SK-MEL-5 (cell line): ENCODE measurements at regions not wholly inside any gene's neighbourhood (a gene's known extent, or its start where the extent isn't known, plus 50 kb on each side); places are given as distances from the start of the nearest gene placed in this dataset.
A peak's percentile ranks its signal among the peaks of the same experiment; 100 is the strongest.
"Not testable (repeated sequence)": the region's sequence is repeated elsewhere in the genome, so short reads cannot be mapped to it uniquely, and the experiment has no call there.

Source experiments
- DNase-seq: peaks from one replicate; pipeline ENCODE4 v3.0.0-alpha.2; 2016; ENCODE audit warnings: low read depth, low spot score
- in situ Hi-C: cut with HindIII; loops from 2 replicates; pipeline ENCODE4 v1.10.0; 2016; ENCODE audit warnings: low sequenced_read_pairs, high pct_unique_total_duplicates, low pct_unique_long_range_greater_than_20kb

DNA sequence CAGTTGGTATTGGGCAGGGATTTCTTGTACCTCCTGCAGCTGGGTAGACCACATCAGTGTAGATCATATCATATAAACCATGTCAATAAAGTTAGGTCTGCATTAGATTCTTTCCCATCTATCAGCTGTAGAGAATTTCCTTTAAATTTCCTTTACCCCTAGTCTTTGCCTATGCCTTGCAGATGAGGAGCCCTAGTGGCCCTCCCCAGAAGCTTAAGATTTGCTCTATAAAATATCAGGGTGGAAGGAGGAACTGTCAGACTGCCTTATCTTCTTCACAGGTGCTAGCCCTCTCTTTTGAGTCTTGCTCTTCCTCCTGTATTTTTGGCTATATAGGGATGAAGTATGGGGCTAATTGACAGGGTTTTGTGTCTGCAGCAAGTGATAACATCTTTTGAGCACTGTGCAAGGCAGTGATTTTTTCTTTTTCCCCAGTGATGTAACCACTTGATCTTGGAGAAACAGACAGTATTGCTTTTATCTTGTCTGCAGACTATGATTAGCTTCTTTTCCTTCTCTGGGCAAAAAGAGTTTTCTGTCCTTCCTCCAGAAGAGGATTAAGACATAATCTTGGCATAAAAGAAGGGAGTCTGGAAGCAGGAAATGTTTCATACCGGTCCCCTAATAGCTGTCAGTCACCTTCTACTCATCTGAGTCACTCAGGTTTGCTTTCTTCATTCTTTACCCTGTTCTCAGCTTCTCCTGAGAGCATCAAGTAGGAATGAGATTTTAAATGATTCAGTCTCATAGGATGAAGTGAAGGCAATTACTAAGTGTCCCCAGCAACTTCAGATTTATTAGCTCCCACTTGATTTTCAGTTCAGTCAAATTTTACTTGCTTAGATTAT is 286.4 kb downstream of the CDH19 start:
- in situ Hi-C loops = no loop called here
- DNase-seq = no peak

DNA sequence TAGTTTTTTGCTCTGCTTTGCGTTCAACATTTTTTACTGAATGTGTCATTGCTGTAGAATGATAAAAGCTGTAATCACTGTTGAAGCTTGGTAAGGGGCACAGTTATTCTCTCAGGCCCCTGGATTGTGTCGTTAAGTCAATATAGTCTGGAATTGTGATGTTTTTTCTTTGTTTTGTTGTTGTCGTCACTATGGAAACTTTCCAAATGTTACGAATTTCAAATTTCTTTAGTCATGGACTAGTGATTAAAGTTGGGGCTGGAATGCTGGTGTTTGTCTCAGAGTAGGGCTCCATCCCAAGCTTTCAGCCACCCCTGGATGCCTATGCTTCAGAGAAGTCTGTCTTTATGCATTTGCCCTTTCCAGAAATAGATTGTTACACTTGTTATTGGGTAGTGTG is 287.2 kb downstream of the CDH19 start:
- DNase-seq = no peak
- in situ Hi-C loops = no loop called here

DNA sequence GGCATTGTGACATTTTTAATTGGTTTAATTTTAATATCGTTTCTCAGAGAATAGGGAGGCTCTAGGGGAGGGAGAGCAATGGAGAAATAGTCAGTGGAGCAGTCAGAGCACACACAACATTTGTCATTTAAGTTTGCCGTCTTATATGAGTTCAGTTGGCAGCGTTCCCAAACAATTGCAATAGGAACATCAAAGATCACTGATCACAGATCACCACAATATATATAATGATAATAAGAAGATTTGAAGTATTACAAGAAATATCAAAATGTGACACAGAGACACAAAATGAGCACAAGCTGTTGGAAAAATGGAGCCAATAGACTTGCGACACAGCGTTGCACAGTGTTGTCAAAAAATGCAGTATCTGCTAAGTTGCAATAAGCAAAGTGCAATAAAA is 303.7 kb downstream of the CDH19 start:
- DNase-seq = no peak
- in situ Hi-C loops = no loop called here

DNA sequence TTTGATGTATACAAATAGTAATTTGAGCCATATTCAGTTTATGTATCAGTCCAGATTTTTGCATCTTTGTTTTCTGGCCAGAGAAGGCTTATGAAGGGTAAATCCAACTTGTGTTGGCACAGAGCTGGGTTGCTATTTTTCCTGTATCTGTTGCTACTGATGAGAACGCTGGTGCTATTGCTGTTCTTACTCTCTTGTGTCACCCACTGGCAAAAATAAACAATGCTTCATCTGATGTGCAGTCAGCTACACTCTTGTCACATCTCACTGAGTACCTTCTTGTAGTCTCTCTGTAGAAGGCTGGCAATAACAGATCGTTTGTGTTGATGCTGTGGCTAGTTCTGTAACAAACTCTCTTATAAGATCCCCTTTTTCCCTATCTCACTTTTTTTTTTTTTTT is 323.4 kb downstream of the CDH19 start:
- no peak for DNase-seq
- in situ Hi-C loops = no loop called here

DNA sequence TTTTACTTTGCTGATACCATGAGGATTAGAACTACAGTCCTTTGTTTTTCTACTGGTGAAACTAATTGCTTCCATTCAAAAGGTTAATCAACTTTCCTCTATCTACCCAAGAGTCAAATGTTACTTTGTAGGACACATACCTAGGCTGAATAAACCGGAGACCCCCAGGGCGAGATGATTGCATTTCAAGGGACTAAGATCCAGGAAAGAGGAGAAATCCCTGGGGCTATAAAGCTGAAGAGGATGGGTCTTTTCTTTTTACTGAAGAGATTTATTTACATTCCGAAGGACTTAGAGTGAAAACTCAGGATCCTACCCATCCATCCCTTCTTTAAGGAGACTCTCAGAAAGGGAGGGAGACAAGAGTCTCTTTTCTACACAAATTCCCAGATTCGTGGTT is 331.9 kb downstream of the CDH19 start:
- no peak for DNase-seq
- in situ Hi-C loops = no loop called here

DNA sequence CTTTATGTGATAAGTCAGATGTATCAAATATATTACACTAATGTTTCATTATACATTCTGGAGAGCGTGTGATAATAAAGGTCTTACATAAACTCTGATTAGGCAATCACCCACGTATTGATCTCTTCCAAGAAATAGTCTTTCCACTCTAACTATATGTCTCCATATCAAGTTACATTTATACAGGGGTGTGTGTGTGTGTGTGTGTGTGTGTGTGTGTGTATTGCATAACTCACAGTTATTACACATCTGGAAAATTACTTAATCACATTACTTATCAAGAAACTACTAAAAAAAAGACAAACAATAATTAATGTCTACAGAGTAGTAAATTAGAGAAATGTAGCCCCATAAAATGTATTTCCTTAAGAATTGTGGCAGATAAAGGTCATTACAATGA is 339.8 kb downstream of the CDH19 start:
- DNase-seq = no peak
- in situ Hi-C loops = no loop called here

DNA sequence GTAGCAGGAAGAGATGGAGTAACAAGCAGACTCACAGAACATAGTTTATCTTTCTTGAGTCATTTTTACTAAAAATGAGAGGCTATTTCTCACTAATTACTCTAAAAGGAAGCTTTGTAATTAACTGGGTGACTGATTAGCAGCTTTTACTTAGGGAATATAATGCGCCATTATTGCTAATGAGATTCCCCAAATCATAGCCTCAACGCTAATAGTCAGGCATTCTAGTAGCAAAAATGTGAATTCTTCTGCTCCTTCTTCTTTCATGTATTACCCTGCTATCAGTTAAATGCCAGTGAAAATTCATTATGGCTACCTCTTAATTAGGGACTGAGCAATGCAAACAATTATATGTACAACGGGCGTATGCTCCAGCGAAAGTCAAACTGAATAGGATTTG is 349.8 kb downstream of the CDH19 start:
- DNase-seq = no peak
- in situ Hi-C loops = no loop called here

DNA sequence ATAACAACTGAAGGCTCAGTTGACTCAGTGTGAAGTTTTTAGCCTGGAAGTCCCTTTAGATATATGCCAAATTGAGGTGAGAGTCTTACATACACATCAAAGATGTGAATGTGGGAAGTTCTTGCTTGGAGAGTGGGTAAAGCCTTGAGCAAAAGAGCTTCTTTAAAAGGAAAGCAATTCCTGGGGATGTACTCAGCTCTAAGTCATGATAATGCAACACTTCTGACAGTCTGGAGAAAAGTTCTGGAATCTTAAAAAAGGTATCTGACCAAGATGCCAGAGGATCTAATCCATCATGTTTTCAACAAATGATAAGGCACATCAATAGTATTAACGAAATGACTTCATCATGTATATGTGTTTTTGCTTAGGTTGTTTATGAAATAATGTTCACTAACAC is 351.2 kb downstream of the CDH19 start:
- in situ Hi-C loops = no loop called here
- no peak for DNase-seq

DNA sequence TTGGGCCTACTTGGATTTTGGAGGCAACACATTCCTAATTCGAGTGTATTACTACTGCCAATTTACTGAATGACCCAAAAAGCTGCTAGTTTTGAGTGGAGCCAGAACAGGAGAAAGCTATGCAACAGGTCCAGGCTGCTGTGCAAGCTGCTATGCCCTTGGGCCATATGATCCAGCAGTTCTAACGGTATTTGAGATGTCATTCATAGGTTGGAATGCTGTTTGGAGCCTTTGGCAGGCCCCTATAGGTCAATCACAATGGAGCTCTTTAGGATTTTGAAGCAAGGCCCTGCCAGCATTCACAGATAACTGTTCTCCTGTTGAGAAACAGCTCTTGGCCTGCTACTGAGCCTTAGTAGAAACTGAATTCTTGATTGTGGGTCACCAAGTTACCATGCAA is 368.7 kb downstream of the CDH19 start:
- DNase-seq = peak; percentile 28
- in situ Hi-C loops = no loop called here

DNA sequence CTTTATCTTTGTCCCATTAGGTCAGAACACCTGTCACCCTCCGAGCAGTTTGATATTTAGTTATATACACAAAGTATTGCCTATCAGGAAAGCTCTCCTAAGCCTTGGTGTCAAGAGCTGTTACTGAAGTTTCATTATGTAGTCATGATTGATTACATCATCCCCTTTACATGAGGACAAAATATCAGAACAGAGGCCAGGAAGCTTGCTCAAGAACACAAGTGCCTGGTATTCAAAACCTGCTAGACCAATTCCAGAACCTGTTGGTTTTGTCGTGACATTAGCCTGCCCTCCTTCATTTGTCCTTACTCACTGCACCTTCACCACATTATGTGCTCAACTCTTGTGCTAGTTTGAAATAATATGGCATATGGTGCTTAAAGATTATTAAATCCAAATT is 377.1 kb downstream of the CDH19 start:
- no peak for DNase-seq
- in situ Hi-C loops = no loop called here

DNA sequence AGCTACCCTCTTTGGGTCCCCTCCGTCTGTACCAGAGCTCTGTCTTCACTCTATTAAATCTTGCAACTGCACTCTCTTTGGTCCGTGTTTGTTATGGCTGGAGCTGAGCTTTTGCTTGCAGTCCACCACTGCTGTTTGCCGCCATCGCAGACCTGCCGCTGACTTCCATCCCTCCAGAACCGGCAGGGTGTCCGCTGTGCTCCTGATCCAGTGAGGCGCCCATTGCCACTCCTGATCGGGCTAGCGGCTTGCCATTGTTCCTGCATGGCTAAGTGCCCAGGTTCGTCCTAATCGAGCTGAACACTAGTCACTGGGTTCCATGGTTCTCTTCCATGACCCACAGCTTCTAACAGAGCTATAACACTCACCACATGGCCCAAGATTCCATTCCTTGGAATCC is 380.6 kb downstream of the CDH19 start:
- not testable (repeated sequence) for DNase-seq

DNA sequence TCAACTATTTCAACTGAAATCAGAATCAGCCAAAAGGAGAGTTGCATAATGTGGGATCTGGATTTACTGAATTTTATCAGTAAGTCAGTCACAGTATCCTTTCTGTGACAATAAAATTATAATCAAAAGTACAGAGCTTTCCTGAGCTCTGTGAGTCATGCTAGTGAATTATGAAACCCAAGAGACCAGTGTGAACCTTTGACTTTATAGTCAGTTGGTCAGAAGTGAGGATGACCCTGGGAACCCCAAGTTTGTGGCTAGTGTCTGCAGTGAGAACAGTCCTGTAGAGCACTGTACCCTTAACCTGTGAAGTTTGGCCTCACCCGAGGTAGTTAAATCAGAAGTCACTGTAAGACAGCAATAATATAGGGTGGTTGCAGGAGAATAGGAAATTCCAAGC is 381.7 kb downstream of the CDH19 start:
- in situ Hi-C loops = no loop called here
- no peak for DNase-seq

More for the DNA sequence above, 380.6 kb downstream of the CDH19 start:
- in situ Hi-C loops = not testable (repeated sequence)

DNA sequence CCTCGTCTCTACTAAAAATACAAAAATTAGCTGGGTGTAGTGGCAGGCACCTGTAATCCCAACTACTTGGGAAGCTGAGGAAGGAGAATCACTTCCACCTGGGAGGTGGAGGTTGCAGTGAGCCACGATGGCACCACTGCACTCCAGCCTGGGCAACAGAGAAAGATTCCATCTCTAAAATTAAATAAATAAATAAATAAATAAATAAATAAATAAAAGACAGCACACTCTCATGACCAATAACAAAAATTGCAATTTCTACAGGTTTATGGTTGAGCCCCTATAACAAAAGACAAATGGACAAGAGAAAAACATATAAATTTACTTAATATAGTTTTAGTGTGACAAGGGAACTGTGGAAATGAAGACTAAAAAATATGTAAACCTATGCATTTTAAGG is 384.1 kb downstream of the CDH19 start:
- no peak for DNase-seq
- in situ Hi-C loops = no loop called here

DNA sequence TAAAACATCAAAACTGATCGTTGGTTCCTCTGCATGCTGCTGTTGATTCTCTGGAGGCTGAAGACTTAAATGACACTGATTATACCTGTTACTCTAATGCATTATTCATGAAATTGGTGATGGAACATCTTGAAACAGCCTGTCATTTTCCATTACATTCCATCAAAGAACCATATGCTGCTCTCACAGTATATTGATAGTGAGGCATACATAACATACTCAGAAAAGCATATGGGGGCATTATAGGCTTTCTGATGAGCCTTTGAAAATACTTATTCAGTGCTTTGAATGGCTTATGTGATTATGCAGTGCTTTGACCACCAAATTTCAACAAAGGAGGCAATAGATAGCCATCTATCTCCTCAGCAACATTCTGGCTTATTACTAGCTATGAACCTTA is 392.1 kb downstream of the CDH19 start:
- in situ Hi-C loops = no loop called here
- DNase-seq = no peak

DNA sequence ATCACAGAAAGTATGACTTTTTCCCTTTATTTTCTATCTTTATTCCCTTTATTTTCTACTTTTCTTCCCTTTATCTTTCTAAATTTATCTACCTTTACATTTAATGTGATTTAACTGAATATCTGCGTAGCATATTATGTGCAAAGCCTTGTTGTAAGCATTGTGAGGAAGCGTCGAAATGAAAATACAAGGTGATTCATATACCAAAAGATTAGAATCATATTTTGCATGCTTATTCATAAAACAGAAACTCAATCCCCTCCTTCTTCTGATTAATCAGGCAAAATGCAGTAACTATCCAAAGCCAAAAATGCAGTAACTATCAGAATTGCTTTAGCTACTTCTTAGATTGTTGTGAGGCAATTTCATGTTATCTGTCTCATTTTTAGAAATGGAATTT is 393.0 kb downstream of the CDH19 start:
- in situ Hi-C loops = no loop called here
- no peak for DNase-seq

DNA sequence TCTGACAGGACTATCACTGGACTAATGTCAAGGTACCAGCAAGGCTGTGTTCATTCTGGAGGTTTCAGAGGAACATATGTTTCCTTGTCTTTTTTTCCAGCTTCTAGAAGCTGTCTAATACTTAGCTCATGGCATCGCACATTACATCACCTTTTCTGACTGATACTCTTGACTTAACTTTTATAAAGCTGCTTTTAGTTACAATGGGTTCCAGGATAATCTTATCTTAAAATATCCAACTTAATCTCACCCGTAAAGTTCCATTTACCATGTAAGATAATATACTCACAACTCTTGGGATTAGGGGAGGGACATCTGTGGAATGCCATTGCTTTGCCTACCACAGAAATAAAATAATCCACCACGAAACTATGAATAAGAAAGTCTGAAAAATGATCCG is 394.2 kb downstream of the CDH19 start:
- DNase-seq = no peak
- in situ Hi-C loops = no loop called here

DNA sequence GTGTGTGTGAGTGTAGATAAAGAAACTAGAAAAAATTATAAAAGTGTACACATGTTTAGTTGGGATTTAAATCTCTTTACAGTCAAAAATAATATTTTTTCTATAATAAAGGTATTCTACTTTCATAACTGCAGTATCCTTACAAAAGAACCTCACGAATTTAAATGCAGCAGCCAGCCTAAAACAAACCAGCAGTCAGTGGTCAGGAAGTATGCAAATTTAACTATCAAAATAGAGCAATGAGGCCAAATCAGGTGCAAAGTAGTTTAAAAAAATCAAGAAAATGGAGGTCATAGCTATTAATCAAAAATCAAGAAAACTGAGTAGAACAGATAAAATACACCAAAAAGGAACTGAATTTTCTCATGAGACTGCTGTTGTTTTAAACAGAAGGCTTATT is 407.1 kb downstream of the CDH19 start:
- DNase-seq = no peak
- in situ Hi-C loops = no loop called here

DNA sequence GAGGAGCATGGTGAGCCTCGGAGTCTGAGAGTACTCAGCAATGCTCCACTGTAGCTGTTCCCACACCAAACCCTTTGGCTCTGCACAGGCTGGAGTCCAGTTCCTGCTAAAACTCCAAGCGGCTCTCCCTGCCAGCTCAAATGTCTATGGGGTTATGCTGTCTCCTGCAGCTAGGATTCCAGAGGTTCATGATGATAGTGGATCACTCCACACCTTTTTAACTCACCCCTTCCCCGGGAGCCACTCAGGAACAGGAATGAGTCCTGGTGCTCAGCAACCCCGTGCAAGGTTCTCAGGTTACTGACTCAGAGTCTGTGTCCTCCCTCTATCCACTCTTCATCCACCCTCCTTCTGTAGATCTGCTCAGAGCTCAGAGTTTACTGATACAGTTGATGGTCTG is 410.0 kb downstream of the CDH19 start:
- in situ Hi-C loops = no loop called here
- DNase-seq = no peak

DNA sequence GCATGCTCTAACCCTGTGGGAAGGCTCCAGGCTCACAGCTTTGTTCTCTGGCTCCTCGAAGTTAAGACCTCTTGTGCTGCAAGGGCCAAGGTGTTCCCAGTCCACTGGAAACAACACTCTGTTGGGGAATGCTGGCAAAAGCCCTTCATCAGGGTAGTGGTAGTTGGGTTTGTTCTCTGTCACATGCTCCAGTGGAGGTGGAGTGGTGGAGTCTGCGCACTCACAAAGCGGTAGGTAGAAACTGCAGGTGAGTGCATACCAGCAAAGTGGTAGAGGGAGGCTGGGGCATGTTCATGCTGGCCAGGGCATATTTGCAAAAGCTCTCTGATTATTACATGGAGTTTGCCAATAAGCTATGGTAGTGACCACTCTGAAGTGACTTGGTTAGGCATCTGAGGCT is 410.5 kb downstream of the CDH19 start:
- DNase-seq = no peak
- in situ Hi-C loops = no loop called here
